Natural killer cell (primary cell): ENCODE measurements at regions not wholly inside any gene's neighbourhood (a gene's known extent, or its start where the extent isn't known, plus 50 kb on each side); places are given as distances from the start of the nearest gene placed in this dataset.

ENCODE experiments used
- ATAC-seq, 3 donors: fragments of 150-1000 bp in 2 of 3; fragments of 200-7000 bp in 1 of 3; cut with Tn5 transposase; 1 replicate in 1 of 3; 2 replicates in 2 of 3; pipeline ENCODE4 v1.10.0; 2021; ENCODE audit warnings: mild to moderate bottlenecking in 2 of 3, moderate library complexity in 2 of 3
- DNase-seq, 2 donors: peaks; one replicate each; pipeline versions ENCODE4 v3.0.0 to v3.0.0-alpha.2; 2013 to 2021; ENCODE audit warnings: mixed read lengths in 1 of 2
- H3K27ac ChIP-seq: one replicate; pipeline ENCODE4 v1.5.1; 2013; ENCODE audit warnings: mild to moderate bottlenecking, low read length
- H3K27me3 ChIP-seq: one replicate; pipeline ENCODE4 v1.6.1; 2013; ENCODE audit warnings: low read length; ENCODE audit not compliant: control insufficient read depth, insufficient read depth
- H3K36me3 ChIP-seq: one replicate; pipeline ENCODE4 v1.6.1; 2013; ENCODE audit warnings: low read length; ENCODE audit not compliant: control insufficient read depth, insufficient read depth
- H3K4me1 ChIP-seq: one replicate; pipeline ENCODE4 v1.6.1; 2013; ENCODE audit warnings: low read length; ENCODE audit not compliant: control insufficient read depth, insufficient read depth
- H3K4me3 ChIP-seq: one replicate; pipeline ENCODE4 v1.5.1; 2013; ENCODE audit warnings: low read length
- H3K9me3 ChIP-seq: one replicate; pipeline ENCODE4 v1.6.1; 2013; ENCODE audit warnings: low read length; ENCODE audit not compliant: control insufficient read depth, insufficient read depth
- H3K27ac Mint-ChIP-seq, 2 donors: one replicate each; pipeline ENCODE4 v1.8.0; 2022; ENCODE audit warnings: mild to moderate bottlenecking in 2 of 2, mixed read lengths in 2 of 2, moderate library complexity in 1 of 2
- H3K27me3 Mint-ChIP-seq, 2 donors: one replicate each; pipeline ENCODE4 v1.8.0; 2022; ENCODE audit warnings: low read depth in 2 of 2, mixed read lengths in 2 of 2
- H3K36me3 Mint-ChIP-seq: one replicate; pipeline ENCODE4 v1.8.0; 2022; ENCODE audit warnings: mixed read lengths
- H3K4me1 Mint-ChIP-seq, 2 donors: one replicate each; pipeline ENCODE4 v1.8.0; 2022; ENCODE audit warnings: mixed read lengths in 2 of 2
- H3K4me3 Mint-ChIP-seq: one replicate; pipeline ENCODE4 v1.8.0; 2022; ENCODE audit warnings: mild to moderate bottlenecking, moderate library complexity, mixed read lengths
- H3K9me3 Mint-ChIP-seq, 2 donors: one replicate each; pipeline ENCODE4 v1.8.0; 2022; ENCODE audit warnings: mixed read lengths in 2 of 2
- CTCF ChIP-seq: fragments of 200-600 bp; IDR thresholded peaks from one replicate; pipeline ENCODE4 v1.8.0; 2022; ENCODE audit warnings: antibody characterized with exemption
- WGBS: methylation state at CpG from one replicate; pipeline ENCODE4 v1.1.7; 2013; ENCODE audit warnings: missing lambda C conversion rate; ENCODE audit not compliant: insufficient coverage; 5-methylcytosine and 5-hydroxymethylcytosine counted together
- intact Hi-C: fragments of 100-400 bp; cut with micrococcal nuclease; formaldehyde crosslinking; loops from one replicate; pipeline ENCODE4 v1.14.2; 2022

GRCh38 chr14:53571641-53572328, 384.8 kb downstream of the BMP4 start:
- 18% methylated on average over 4 of the region's 5 CpGs for WGBS

GRCh38 chr14:53570411-53571387, 385.9 kb downstream of the BMP4 start:
- ATAC-seq (no peak), DNase-seq (no peak)
- Mint-ChIP-seq H3K27me3 (peaks cover 0 to 14% of the 10 kb centered on the region in 2 donors), H3K9me3 (peaks cover 8 to 10% of the 10 kb centered on the region in 2 donors), H3K27ac (no peak overlapping the region), H3K4me1 (no peaks in the 10 kb centered on the region), H3K36me3 (no peaks in the 10 kb centered on the region), H3K4me3 (no peak overlapping the region)
- H3K36me3 ChIP-seq, result no peaks in the 10 kb centered on the region
- intact Hi-C loops, result no loop called here
- H3K9me3 ChIP-seq, result no peaks in the 10 kb centered on the region
- WGBS, result 69% methylated on average over 4 of the region's 9 CpGs
- H3K27ac ChIP-seq, result no peak overlapping the region
- H3K27me3 ChIP-seq, result no peaks in the 10 kb centered on the region
- no peak overlapping the region for H3K4me3 ChIP-seq
- no peaks in the 10 kb centered on the region for H3K4me1 ChIP-seq
- no peak for TF ChIP-seq CTCF

More at GRCh38 chr14:53571641-53572328, 384.8 kb downstream of the BMP4 start:
- H3K4me1 Mint-ChIP-seq, result no peaks in the 10 kb centered on the region
- no peaks in the 10 kb centered on the region for H3K9me3 ChIP-seq
- no peak overlapping the region for H3K4me3 ChIP-seq
- H3K27ac Mint-ChIP-seq, result no peak overlapping the region
- DNase-seq (no peak), ATAC-seq (no peak)
- no peak overlapping the region for H3K4me3 Mint-ChIP-seq
- TF ChIP-seq CTCF, result no peak
- no peaks in the 10 kb centered on the region for H3K27me3 ChIP-seq
- H3K27me3 Mint-ChIP-seq, result peaks cover 0 to 14% of the 10 kb centered on the region in 2 donors
- H3K36me3 Mint-ChIP-seq, result no peaks in the 10 kb centered on the region
- H3K36me3 ChIP-seq, result no peaks in the 10 kb centered on the region
- intact Hi-C loops, result no loop called here
- no peak overlapping the region for H3K27ac ChIP-seq
- H3K4me1 ChIP-seq, result no peaks in the 10 kb centered on the region
- H3K9me3 Mint-ChIP-seq, result peaks cover 7 to 8% of the 10 kb centered on the region in 2 donors

GRCh38 chr14:53569446-53569845, 387.2 kb downstream of the BMP4 start:
- TF ChIP-seq CTCF, result no peak
- H3K4me1 ChIP-seq, result no peaks in the 10 kb centered on the region
- no peak overlapping the region for H3K4me3 Mint-ChIP-seq
- no peaks in the 10 kb centered on the region for H3K4me1 Mint-ChIP-seq
- intact Hi-C loops, result no loop called here
- H3K9me3 Mint-ChIP-seq, result peaks cover 9 to 17% of the 10 kb centered on the region in 2 donors
- ATAC-seq, result no peak
- no peak overlapping the region for H3K27ac ChIP-seq
- DNase-seq, result no peak
- 94% methylated on average over 2 of the region's 2 CpGs for WGBS
- H3K27ac Mint-ChIP-seq, result no peak overlapping the region
- H3K27me3 ChIP-seq, result no peaks in the 10 kb centered on the region
- H3K4me3 ChIP-seq, result no peak overlapping the region
- no peaks in the 10 kb centered on the region for H3K9me3 ChIP-seq
- peaks cover 0 to 14% of the 10 kb centered on the region in 2 donors for H3K27me3 Mint-ChIP-seq
- H3K36me3 Mint-ChIP-seq, result no peaks in the 10 kb centered on the region
- H3K36me3 ChIP-seq, result no peaks in the 10 kb centered on the region
